ENCODE measurements at regions not wholly inside any gene's neighbourhood (a gene's known extent, or its start where the extent isn't known, plus 50 kb on each side); places are given as distances from the start of the nearest gene placed in this dataset.

DNA sequence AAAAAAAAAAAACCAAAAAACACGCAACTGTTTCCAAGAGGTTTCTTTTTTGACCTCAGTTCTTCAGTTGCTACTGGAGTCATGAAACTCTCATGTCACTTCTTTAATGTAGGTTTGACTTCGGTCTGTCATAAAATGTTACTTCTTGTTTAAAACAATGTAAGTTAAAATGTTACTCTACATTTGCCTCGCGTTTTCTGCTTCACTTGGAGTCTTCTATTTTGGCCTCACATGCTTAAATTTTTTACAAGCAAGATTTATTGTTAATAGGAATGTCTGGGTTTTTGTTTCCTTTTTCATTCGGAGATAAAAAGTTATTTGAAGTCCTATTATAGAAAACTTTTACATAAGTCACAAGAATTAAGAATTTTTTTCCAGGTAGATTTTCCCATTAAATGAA, 880.2 kb downstream of the LTN1 start:
- TF ChIP-seq, protein P1, sequence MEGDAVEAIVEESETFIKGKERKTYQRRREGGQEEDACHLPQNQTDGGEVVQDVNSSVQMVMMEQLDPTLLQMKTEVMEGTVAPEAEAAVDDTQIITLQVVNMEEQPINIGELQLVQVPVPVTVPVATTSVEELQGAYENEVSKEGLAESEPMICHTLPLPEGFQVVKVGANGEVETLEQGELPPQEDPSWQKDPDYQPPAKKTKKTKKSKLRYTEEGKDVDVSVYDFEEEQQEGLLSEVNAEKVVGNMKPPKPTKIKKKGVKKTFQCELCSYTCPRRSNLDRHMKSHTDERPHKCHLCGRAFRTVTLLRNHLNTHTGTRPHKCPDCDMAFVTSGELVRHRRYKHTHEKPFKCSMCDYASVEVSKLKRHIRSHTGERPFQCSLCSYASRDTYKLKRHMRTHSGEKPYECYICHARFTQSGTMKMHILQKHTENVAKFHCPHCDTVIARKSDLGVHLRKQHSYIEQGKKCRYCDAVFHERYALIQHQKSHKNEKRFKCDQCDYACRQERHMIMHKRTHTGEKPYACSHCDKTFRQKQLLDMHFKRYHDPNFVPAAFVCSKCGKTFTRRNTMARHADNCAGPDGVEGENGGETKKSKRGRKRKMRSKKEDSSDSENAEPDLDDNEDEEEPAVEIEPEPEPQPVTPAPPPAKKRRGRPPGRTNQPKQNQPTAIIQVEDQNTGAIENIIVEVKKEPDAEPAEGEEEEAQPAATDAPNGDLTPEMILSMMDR (IDR thresholded peaks at IDR 0.05; ENCODE audit: insufficient read depth, low read depth, low read length) = no peak
- TF ChIP-seq EZH2 (IDR thresholded peaks at IDR 0.05; ENCODE audit: insufficient read depth, low read length) = no peak
